GM18498 (cell line): ENCODE measurements at regions not wholly inside any gene's neighbourhood (a gene's known extent, or its start where the extent isn't known, plus 50 kb on each side); places are given as distances from the start of the nearest gene placed in this dataset.

Source experiments
- ATAC-seq: cut with Tn5 transposase; IDR thresholded peaks from one replicate; pipeline ENCODE4 v1.9.1; 2021; ENCODE audit warnings: mild to moderate bottlenecking, moderate library complexity; ENCODE audit not compliant: unreplicated experiment

- no peak for ATAC-seq
Measured at GRCh38 chr1:95974586-95974985, 740.6 kb downstream of the RWDD3 start.

GRCh38 chr1:95982711-95983110, 738.9 kb upstream of the PTBP2 start:
- ATAC-seq = no peak

GRCh38 chr1:95983831-95984230, 737.8 kb upstream of the PTBP2 start:
- no peak for ATAC-seq

DNA sequence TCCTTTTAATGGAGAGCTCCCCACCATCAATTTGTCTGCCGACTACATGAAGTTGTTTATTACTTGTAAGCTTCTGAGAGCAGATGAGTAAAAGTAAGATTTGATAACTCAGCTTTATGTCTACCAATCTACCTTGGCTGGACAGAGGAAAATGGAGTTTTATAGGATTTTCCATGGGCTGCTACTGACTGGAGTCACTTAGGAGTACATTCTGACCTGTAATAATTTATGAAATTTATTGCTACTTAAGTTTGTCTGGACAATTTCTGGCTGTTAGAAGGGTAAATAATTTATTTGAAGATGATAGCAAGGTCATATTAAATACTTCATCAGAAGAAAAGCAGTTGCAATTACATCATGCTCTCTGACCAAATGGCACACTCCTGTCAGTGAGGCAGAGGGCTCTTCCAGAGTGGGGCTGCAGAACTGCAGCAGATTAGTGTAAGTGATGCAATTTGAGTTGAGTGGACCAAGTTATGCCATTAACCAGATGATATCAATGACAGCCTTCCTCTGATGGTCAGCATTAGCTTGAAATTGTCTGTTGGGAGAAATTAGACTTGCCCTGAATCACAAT, 736.7 kb upstream of the PTBP2 start:
- ATAC-seq = no peak

DNA sequence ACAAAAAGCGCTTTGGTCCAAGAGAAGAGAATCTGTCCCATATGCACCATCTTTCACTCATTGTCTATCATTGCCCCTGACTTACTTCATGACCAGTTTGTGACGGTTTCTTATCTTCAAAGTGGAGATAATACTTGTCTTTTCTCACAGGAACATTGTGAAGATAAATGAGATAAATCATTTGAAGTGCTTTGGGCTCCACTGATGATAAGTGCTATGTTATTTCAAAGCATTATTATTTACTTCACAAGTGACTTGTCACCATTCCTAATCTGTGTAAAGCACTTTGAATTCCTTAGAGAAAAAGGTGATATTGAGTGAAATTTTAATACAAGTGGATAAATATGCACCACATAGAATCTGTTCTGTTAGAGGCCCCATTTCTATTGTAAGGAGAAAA, 731.6 kb upstream of the PTBP2 start:
- no peak for ATAC-seq

DNA sequence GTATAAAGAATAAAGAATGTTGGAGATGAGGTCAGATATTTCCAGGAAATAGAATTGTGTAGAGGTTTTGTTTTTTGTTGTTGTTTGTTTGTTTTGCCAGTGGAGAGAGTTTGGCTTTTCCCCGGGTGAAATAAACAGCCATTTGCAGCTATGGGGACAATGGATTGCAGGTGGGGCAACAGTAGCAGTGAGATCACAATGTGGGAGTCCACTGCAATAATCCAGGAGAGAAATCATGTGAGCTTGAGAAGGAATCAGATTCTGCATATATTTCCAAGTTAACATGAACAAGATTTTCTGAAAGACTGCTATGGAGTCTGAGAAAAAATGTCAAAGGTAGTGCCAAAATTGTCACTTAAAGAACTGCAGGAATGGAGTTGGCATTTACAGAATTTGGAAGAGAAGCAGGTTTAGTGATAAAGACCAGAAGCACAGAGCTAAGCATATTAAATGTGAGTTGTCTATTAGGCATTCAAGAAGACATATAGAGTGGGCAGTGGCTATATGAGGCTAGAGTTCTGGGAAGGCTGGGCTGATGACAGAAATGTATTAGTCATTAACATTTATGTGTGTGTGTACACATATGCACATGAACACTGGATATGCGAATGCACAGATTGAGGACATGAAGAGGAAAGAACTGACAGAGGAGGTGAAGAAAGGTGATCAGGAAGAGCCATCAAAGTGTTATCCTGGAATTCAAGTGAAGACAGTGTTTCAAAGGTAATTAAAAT, 729.6 kb upstream of the PTBP2 start:
- no peak for ATAC-seq

DNA sequence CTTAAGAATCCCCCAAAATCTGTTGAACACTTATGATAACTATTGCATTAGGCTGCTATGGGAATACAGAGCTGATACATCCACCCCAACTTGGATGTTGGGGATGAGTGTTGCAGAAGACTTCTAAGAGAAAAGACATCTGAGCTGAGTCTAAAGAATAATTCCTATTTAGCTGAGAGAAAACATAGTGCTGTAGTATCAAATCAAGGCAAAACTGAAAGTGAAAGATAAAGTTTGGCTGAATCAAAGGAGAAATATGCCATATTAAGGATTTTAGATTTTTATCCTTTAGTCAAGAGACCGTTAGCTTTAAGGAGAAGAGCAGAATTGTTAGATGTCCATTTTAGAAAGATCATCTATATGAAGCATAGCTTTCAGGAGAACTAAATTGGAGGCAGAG, 726.9 kb upstream of the PTBP2 start:
- ATAC-seq = no peak

GRCh38 chr1:96002201-96002600, 719.4 kb upstream of the PTBP2 start:
- no peak for ATAC-seq

DNA sequence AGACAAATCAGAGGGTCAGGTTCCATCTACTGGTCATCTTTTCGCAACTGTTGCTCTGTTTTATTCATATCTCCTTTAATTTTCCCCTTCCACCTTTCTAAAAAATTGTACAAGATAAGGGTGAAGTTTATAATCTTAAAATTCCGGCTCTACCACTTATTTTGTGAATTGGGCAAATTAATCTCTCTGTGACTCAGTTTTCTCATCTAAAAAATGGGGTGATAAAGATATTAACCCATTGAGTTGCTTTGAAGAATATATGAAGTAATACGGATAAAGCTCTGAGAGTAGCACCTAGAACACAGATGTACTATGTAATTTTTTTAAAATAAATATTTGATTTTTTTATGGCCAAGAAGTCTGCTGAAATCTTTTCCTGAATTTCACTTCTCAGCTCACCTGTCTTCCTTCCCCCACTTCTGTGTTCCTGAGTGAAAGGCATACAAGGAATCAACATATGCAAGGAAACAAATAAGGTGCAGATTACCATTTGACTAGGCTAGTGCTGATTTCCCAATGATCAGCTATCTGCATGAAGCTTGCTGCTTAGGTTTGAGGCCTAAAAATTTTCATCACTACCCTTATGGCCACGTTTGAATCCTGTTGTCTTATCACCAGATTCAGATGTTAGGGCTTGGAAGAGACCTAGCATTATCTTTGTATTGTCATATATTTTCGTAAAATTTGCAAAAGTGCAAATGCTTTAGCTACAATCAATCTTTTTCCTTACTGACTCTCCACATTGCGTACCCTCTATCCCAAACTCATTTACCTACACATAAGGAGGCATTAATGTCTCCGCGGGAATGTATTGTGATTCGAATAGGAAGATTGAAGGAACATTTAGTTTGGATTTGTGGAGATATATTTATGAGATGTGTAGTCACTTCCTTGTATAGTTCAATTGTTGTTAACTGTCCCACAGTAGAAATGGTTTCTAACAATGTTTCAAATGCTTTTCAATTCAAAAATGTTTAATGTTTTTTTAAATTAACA, 718.3 kb upstream of the PTBP2 start:
- ATAC-seq = no peak

GRCh38 chr1:96009831-96010434, 711.7 kb upstream of the PTBP2 start:
- ATAC-seq = no peak

- ATAC-seq = no peak
Measured at GRCh38 chr1:96011606-96012005, 710.0 kb upstream of the PTBP2 start.

- no peak for ATAC-seq
Measured at GRCh38 chr1:96016219-96016618, 705.4 kb upstream of the PTBP2 start.

- no peak for ATAC-seq
Measured at GRCh38 chr1:96020378-96020777, 701.2 kb upstream of the PTBP2 start.

DNA sequence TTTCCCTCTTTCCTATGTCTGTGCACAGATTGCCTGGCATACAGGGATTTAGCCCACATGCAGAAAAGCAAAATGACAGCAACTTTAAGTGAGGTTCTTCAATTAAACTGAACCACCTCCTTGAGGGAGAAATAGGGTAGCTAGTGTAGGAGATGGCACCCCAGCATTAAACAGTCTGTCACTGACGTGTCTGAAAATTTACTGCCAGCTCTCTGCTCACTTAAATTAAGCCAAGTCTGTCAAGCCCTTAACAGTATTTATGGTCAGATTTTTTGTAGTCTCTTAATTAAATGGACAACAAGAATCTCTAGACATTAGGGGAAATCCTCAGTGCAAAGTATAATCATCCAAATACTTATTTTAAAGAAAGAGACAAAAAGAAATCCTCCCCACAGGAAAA, 696.5 kb upstream of the PTBP2 start:
- no peak for ATAC-seq

GRCh38 chr1:96028071-96028470, 693.5 kb upstream of the PTBP2 start:
- ATAC-seq = no peak

DNA sequence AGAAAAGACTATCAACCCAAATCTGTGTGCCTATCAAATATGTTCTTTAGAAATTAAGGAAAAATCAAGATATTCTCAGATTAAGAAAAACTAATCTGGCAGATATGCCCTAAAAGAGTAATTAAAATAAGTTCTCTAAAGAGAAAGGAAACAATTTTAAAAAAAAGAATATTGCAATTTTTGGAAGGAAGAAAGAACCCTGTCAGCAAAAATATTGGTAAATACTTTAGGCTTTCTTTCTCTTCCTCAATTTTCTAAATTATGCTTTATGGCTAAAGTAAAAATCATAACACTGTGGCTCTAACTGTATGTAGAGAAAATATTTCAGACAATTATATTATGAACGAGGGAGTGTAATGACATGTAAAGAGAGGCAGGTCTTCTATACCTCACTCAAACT, 691.3 kb upstream of the PTBP2 start:
- no peak for ATAC-seq

- no peak for ATAC-seq
Measured at GRCh38 chr1:96034006-96034405, 687.6 kb upstream of the PTBP2 start.

- ATAC-seq = no peak
Measured at GRCh38 chr1:96036763-96037162, 684.8 kb upstream of the PTBP2 start.

GRCh38 chr1:96038636-96039035, 682.9 kb upstream of the PTBP2 start:
- no peak for ATAC-seq

- ATAC-seq = no peak
Measured at GRCh38 chr1:96039910-96040309, 681.7 kb upstream of the PTBP2 start.

DNA sequence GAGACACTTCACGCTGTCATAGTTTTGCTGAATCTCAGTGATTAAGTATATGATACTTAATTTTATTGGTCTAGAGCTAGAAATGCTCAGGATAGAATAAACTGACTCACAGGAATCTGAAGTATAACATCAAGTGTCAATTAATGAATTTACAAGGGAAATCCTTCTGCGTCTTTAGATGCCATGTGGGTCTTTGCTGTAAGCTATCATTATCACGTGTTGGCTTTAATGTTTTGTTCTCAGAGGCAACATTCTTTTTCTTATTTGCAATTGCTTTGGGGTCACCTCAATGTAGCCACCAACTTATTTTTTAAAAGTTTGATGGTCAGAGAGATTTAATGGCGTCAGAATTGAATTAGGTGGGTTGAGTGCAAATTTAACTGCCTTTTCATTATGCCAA, 680.1 kb upstream of the PTBP2 start:
- no peak for ATAC-seq
